ENCODE measurements at regions not wholly inside any gene's neighbourhood (a gene's known extent, or its start where the extent isn't known, plus 50 kb on each side); places are given as distances from the start of the nearest gene placed in this dataset.
A peak's percentile ranks its signal among the peaks of the same experiment; 100 is the strongest.
"Not testable (repeated sequence)": the region's sequence is repeated elsewhere in the genome, so short reads cannot be mapped to it uniquely, and the experiment has no call there.

DNA sequence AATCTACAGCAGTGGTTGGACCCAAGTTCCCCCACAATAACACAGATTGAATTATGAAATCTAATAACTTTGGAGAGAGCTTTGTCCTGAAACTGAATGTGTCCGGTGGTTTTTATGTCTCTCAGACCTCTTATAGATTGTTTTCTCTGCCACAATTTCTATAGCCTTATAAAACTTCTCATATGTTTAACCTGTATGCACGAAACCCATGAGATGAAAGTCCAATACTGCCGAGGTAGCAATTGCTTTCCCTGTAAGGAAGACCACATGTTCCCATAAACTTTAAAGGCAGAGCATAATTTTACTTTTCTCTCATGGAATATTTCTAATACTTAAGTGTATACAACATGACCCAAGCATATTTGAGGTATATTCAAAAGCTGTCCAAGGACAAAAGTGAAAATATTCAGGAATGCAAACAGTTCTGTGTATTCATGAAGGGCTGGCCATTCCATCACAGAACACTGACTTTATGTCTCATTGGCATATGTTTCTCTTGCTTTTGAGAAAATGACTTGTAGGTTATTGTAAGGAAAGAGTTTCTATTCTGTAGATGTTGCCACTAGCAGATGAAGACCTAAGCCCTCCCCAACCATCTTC is 94.4 kb upstream of the TLE4 start:
- POLR2A ChIA-PET = no interaction called here
- Mint-ChIP-seq H3K4me3 (no peak overlapping the region), H3K4me1 (peaks cover 12% of the 10 kb centered on the region), H3K9me3 (ENCODE audit: low read depth) (no peaks in the 10 kb centered on the region), H3K36me3 (ENCODE audit: low read depth) (no peaks in the 10 kb centered on the region), H3K27me3 (no peaks in the 10 kb centered on the region), H3K27ac (no peak overlapping the region)
- ATAC-seq = no peak
- CTCF ChIA-PET = no interaction called here
- DNase-seq = no peak
- intact Hi-C loops (cut with DNase I, micrococcal nuclease) = loop anchor here in 1 of 2 experiments (5.0 kb wide), 1 partner anchor 65 kb away; no protein-coding TSS in a partner anchor

DNA sequence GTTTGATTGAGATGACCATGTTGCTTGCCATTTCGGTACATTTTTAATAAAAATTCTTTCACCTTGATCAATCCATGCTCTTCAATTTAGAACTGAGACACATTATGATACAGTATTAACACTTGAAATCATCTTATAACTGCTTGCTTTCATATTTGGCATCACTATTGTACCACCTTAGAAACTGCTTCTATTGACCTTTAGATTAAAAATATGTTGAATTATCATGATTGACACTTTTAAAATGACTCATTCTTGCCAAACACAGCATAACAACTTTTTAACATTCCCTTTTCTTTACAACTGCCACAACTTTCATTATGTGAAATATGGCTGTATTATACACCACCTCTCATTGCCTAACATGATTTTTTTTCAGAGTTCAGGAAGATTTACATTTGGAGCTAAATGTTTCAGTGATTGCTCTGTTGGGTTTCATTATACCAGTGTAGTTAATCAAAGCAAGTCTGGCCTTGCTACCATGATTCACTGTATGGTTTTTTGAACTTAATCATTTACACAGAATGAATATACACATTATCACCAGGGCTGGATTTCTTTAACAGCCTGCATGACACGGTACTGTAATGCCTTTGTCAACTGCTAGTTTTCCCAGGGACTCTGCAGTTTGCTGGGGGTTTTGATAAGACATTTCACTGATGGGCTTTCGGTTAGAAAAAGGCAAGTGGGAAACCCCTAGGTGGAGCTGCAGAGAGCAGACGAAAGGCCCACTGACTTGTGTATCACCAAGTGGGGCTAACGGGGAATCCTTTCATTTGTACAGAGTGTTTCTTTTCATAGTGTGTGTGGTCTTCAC is 93.6 kb upstream of the TLE4 start:
- intact Hi-C loops (cut with DNase I, micrococcal nuclease) = loop anchor here in 1 of 2 experiments (2.0 to 5.0 kb wide), 2 partner anchors 64 to 93 kb away; partner anchors contain the start of gene TLE4
- peak; percentile 92 for ATAC-seq
- no peaks in the 10 kb centered on the region for H3K36me3 Mint-ChIP-seq (ENCODE audit: low read depth)
- CTCF ChIA-PET = no interaction called here
- POLR2A ChIA-PET = interaction anchor here (0.6 to 0.9 kb wide), 2 partner anchors 61 to 94 kb away, joined by 3 to 6 read pairs; partner anchors contain the start of gene TLE4
- H3K4me3 Mint-ChIP-seq = no peak overlapping the region
- no peaks in the 10 kb centered on the region for H3K27me3 Mint-ChIP-seq
- peak; percentile 32 for DNase-seq
- H3K4me1 Mint-ChIP-seq = peaks cover 11% of the 10 kb centered on the region
- H3K27ac Mint-ChIP-seq = peak overlapping the region; percentile 21
- H3K9me3 Mint-ChIP-seq (ENCODE audit: low read depth) = no peaks in the 10 kb centered on the region

DNA sequence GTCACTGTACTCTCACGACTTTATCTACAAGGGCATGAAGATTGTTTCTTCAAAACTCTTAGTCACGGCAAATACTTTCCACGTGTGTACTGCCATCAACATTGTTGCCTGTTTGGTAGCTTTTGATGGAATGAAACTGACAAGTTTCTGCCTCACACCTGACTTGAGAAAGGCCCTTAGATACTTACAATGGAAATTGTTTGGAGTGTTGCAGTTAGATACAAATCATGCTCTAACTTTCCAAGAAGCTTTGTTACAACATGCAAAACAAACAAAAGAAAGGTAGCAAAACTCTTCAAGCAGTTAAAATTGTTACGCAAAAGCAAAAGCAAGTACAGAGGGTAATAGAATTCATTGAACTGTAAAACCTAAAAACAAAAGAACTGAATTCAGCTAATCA is 91.1 kb upstream of the TLE4 start:
- ChIA-PET CTCF (no interaction called here), POLR2A (interaction anchor here (0.6 kb wide), 1 partner anchor 446 kb away, joined by 3 read pairs; no protein-coding TSS in a partner anchor)
- Mint-ChIP-seq H3K4me3 (no peak overlapping the region), H3K27me3 (no peaks in the 10 kb centered on the region), H3K36me3 (ENCODE audit: low read depth) (no peaks in the 10 kb centered on the region), H3K27ac (no peak overlapping the region), H3K9me3 (ENCODE audit: low read depth) (no peaks in the 10 kb centered on the region), H3K4me1 (peaks cover 11% of the 10 kb centered on the region)
- intact Hi-C loops (cut with DNase I, micrococcal nuclease) = no loop called here
- ATAC-seq (no peak), DNase-seq (no peak)

DNA sequence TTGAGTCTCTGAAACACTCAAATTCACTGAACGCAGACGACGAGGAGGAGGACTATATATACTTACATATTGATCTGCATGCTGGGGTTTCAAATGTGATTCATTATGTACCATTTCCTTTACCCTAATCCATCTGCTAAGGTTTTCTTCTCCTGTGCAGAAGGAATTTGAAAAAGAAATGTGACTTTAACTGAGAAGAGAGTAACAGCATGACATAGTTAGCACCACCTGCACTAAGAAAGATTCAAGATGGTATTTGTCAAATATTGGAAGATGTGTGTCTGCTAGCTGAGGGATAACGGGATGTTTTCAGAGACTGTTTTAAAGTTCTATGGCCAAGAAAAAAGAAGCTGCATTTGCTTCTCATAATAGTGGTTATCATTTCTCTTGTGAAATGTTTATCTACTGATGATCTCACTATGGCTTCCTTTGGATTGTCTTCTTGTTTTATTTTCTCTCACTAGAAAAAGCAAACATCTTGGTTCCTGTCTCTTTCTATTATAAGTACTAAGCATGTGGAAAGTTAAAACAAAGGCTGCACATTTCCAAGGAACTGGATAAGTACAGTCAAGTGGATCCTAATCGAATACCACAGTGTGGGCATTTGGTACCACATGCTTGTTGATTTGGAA is 89.8 kb upstream of the TLE4 start:
- peaks cover 11% of the 10 kb centered on the region for H3K4me1 Mint-ChIP-seq
- no peaks in the 10 kb centered on the region for H3K36me3 Mint-ChIP-seq (ENCODE audit: low read depth)
- POLR2A ChIA-PET = no interaction called here
- no peaks in the 10 kb centered on the region for H3K9me3 Mint-ChIP-seq (ENCODE audit: low read depth)
- no peak for DNase-seq
- H3K27ac Mint-ChIP-seq = no peak overlapping the region
- CTCF ChIA-PET = interaction anchor here (0.6 to 1.5 kb wide), 3 partner anchors 28 to 711 kb away, joined by 3 read pairs; no protein-coding TSS in a partner anchor
- H3K4me3 Mint-ChIP-seq = no peak overlapping the region
- intact Hi-C loops (cut with DNase I, micrococcal nuclease) = no loop called here
- no peaks in the 10 kb centered on the region for H3K27me3 Mint-ChIP-seq
- ATAC-seq = no peak

DNA sequence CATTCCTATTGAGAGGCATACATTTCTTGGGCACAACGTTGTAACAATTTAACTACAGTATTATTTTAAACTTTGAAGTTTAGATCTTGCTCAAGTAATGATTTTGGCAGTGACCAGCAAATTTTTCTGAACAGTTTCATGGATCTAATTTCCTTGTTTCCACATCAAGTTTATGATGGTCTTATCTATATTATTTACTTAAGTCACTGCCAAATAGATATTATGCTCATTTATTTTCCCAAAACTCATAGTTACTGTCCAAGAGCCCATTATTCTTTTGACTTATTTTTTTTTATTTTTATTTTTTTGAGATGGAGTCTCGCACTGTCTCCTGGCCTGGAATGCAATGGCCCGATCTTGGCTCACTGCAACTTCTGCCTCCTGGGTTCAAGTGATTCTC is 86.5 kb upstream of the TLE4 start:
- ChIA-PET POLR2A (no interaction called here), CTCF (no interaction called here)
- intact Hi-C loops (cut with DNase I, micrococcal nuclease) = no loop called here
- Mint-ChIP-seq H3K36me3 (ENCODE audit: low read depth) (no peaks in the 10 kb centered on the region), H3K4me1 (no peaks in the 10 kb centered on the region), H3K27me3 (no peaks in the 10 kb centered on the region), H3K9me3 (ENCODE audit: low read depth) (no peaks in the 10 kb centered on the region), H3K4me3 (no peak overlapping the region), H3K27ac (no peak overlapping the region)
- no peak for ATAC-seq
- no peak for DNase-seq

DNA sequence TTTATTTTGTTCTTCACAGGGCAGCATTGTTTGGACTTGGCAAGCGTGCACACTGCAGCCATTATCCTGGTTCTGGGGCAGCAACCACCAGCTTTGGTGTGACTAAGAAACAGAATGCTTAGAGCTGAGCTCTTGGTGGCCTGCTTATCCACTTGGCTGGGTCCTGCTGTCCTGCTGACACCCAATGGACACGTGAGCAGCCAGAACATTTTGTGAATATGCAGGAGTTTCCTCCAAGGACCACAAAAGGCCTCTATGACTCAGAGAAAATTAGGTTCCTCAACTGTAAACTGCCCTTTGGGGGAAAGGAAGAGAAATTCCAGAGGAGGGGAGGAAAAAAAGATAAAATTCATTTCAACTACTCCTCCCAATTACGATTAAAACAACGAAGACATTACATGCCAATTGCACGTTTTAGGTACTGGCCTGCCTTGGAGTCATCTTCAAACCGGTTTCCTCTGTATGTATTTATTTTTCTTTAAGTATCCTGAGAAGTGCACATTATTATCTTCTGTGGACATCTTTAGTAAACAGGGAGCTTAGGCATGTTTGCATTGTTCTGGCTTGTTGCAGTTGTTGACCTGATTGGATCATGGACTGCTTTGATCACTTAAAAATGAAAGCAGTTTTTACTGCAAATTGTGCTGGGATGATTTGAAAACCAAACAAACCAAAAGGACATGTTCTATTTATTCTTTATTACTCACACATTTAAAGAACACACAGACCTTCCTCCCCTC is 82.3 kb upstream of the TLE4 start:
- ChIA-PET CTCF (no interaction called here), POLR2A (no interaction called here)
- H3K4me3 Mint-ChIP-seq = no peak overlapping the region
- ATAC-seq (no peak), DNase-seq (no peak)
- H3K9me3 Mint-ChIP-seq (ENCODE audit: low read depth) = peaks cover 7% of the 10 kb centered on the region
- no peak overlapping the region for H3K27ac Mint-ChIP-seq
- intact Hi-C loops (cut with DNase I, micrococcal nuclease) = no loop called here
- H3K36me3 Mint-ChIP-seq (ENCODE audit: low read depth) = no peaks in the 10 kb centered on the region
- H3K27me3 Mint-ChIP-seq = no peaks in the 10 kb centered on the region
- no peaks in the 10 kb centered on the region for H3K4me1 Mint-ChIP-seq

DNA sequence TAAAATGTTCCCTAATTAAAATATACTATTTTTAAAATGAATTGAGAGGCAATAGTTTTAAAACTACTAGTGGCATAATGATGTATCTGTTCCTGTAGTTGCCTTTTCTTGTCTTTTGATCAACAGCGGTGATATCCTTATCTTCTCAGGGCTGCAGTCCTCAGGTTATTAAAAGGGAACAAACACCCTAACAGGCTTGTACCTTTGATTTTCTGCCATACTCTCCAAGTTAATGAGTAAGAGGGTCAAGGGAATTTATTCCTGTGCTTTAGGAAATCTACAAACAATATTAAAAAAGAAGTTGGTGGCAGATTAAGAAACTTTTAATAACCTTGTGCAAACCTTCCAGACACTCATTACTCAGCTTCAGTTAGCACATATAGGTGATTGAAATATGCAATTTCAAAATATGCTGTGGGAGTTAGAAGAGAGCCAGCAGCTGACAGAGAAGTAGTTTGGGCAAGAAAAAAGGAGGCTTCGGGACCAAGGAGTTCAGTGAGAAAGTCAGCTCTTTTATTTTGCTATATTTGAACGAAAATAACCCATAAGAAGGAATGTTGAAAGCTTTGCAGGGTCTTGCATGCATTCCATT is 81.0 kb upstream of the TLE4 start:
- DNase-seq = no peak

DNA sequence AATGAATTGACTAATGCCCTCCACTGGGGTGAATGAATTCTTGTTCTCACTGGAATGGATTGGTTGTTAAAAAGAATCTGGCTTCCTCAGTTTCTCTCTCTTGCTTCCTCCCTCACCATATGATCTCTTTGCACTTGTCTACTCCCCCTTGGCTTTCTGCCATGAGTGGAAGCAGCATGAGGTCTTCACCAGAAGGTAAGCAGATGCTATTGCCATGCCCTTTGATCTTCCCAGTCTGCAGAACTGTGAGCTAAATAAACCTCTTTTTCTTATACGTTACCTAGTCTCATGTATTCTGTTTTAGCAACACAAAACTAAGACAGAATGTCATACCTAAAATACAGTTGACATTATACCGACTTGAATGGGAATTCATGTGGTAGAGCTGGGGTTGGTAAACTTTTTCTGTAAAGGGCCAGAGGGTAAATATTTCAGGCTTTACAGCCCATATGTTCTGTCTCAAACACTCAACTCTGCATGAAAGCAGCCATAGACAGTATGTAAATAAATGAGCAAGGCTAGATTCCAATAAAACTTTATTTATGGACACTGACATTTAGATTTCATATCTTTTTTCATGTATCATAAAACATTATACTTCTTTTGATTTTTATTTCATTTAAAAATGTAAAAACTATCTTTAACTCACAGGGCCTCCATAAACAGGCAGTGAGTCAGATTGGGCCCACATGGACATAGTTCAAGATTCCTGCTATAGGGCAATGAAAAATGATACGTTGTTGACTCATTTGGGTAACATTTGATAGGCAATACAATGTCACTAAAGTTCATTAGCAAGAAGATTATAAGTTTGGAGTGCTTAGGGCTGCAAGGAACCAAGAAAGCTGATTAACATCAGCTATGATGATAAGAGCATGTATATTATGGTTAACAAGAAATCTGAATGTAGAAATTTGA is 79.4 kb upstream of the TLE4 start:
- CTCF ChIA-PET = no interaction called here
- ATAC-seq = no peak
- H3K9me3 Mint-ChIP-seq (ENCODE audit: low read depth) = peaks cover 7% of the 10 kb centered on the region

More for the DNA sequence above, 81.0 kb upstream of the TLE4 start:
- CTCF ChIA-PET = no interaction called here
- no peak for ATAC-seq
- Mint-ChIP-seq H3K4me1 (no peaks in the 10 kb centered on the region), H3K4me3 (no peak overlapping the region), H3K27ac (no peak overlapping the region), H3K27me3 (no peaks in the 10 kb centered on the region), H3K9me3 (ENCODE audit: low read depth) (peaks cover 7% of the 10 kb centered on the region), H3K36me3 (ENCODE audit: low read depth) (no peaks in the 10 kb centered on the region)
- POLR2A ChIA-PET = no interaction called here
- intact Hi-C loops (cut with DNase I, micrococcal nuclease) = loop anchor here in 1 of 2 experiments (2.0 kb wide), 1 partner anchor 20 kb away; no protein-coding TSS in a partner anchor

DNA sequence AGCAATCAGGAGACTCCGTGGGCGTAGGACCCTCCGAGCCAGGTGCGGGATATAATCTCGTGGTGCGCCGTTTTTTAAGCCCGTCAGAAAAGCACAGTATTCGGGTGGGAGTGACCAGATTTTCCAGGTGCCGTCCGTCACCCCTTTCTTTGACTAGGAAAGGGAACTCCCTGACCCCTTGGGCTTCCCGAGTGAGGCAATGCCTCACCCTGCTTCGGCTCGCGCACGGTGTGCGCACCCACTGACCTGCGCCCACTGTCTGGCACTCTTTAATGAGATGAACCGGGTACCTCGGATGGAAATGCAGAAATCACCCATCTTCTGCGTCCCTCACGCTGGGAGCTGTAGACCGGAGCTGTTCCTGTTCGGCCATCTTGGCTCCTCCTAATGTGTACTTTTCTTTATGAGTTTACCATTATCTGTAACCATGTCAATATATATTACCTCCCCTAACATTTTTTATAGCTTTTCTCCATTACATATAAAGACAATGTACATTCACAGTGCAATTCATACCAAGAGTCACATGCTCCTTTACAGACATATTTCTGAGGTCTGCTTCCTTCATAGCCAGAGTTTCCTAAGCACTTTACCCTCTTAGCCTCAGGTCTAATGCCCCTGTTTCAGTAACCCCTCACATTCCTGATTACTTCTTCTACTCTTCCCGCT is 71.4 kb upstream of the TLE4 start:
- H3K27ac Mint-ChIP-seq; DNase-seq; intact Hi-C loops (cut with DNase I, micrococcal nuclease); H3K4me1 Mint-ChIP-seq; CTCF ChIA-PET; H3K4me3 Mint-ChIP-seq; H3K36me3 Mint-ChIP-seq (ENCODE audit: low read depth); ATAC-seq; POLR2A ChIA-PET; H3K9me3 Mint-ChIP-seq (ENCODE audit: low read depth); H3K27me3 Mint-ChIP-seq: not testable (repeated sequence)

More for the DNA sequence above, 79.4 kb upstream of the TLE4 start:
- Mint-ChIP-seq H3K27ac (no peak overlapping the region), H3K4me3 (no peak overlapping the region), H3K27me3 (no peaks in the 10 kb centered on the region), H3K4me1 (no peaks in the 10 kb centered on the region), H3K36me3 (ENCODE audit: low read depth) (no peaks in the 10 kb centered on the region)
- no peak for DNase-seq
- intact Hi-C loops (cut with DNase I, micrococcal nuclease) = no loop called here
- POLR2A ChIA-PET = no interaction called here

DNA sequence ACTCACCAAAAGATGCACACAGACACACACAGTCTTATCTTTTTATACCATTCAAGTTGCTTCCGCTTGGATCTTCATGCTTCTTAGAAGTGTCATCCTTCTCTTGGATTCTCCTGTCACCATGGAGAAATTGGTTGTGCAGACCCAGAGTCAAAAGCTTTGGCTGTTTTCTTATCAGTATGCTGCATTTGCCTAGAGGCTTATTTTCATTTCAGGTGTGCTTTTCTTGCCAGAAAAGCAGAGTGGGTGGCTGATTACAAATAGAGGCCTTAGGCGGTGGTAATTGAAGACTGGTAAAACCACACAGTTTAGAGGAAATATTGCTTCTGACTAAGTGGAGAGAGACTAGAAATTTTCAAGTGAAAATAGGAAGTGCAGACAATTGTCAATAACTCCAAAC is 70.2 kb upstream of the TLE4 start:
- H3K27ac Mint-ChIP-seq = no peak overlapping the region
- no peaks in the 10 kb centered on the region for H3K4me1 Mint-ChIP-seq
- peaks cover 1% of the 10 kb centered on the region for H3K27me3 Mint-ChIP-seq
- ChIA-PET CTCF (no interaction called here), POLR2A (no interaction called here)
- DNase-seq (no peak), ATAC-seq (no peak)
- H3K36me3 Mint-ChIP-seq (ENCODE audit: low read depth) = no peaks in the 10 kb centered on the region
- H3K9me3 Mint-ChIP-seq (ENCODE audit: low read depth) = peaks cover 1% of the 10 kb centered on the region
- no peak overlapping the region for H3K4me3 Mint-ChIP-seq
- intact Hi-C loops (cut with DNase I, micrococcal nuclease) = no loop called here
